GM23338 (cell line): ENCODE measurements at regions not wholly inside any gene's neighbourhood (a gene's known extent, or its start where the extent isn't known, plus 50 kb on each side); places are given as distances from the start of the nearest gene placed in this dataset.

Experiments
- ATAC-seq: fragments of 200-7000 bp; cut with Tn5 transposase; 3 replicates; pipeline ENCODE4 v1.9.1; 2020
- DNase-seq: peaks from one replicate; pipeline ENCODE4 v3.0.0-alpha.2; 2015; ENCODE audit warnings: low spot score
- H2AFZ ChIP-seq: fragments of 200-600 bp; sonication (generic); 2 replicates; pipeline ENCODE4 v1.8.0; 2016; ENCODE audit warnings: antibody characterized with exemption, mild to moderate bottlenecking, moderate library complexity
- H3F3A ChIP-seq: fragments of 200-600 bp; sonication (generic); replicated peaks from 2 replicates; pipeline ENCODE4 v1.8.0; 2017; ENCODE audit warnings: antibody characterized with exemption, mixed run types, low read depth
- H3K27ac ChIP-seq: fragments of 200-600 bp; sonication (generic); 2 replicates; pipeline ENCODE4 v1.6.1; 2016; ENCODE audit warnings: low read depth
- H3K27me3 ChIP-seq: fragments of 200-600 bp; sonication (generic); 2 replicates; pipeline ENCODE4 v1.8.0; 2016; ENCODE audit warnings: mild to moderate bottlenecking, mixed run types, moderate library complexity; ENCODE audit not compliant: insufficient read depth
- H3K36me3 ChIP-seq: fragments of 200-600 bp; sonication (generic); 2 replicates; pipeline ENCODE4 v1.8.0; 2016; ENCODE audit warnings: mild to moderate bottlenecking; ENCODE audit not compliant: insufficient read depth
- H3K4me1 ChIP-seq: fragments of 200-600 bp; sonication (generic); 2 replicates; pipeline ENCODE4 v1.8.0; 2016; ENCODE audit warnings: mild to moderate bottlenecking, moderate library complexity; ENCODE audit not compliant: insufficient read depth
- H3K4me2 ChIP-seq: fragments of 200-600 bp; sonication (generic); 2 replicates; pipeline ENCODE4 v1.7.1; 2017; ENCODE audit warnings: mixed run types
- H3K4me3 ChIP-seq: fragments of 200-600 bp; sonication (generic); 2 replicates; pipeline ENCODE4 v1.6.1; 2016; ENCODE audit warnings: mixed run types
- H3K79me2 ChIP-seq: fragments of 200-600 bp; sonication (generic); replicated peaks from 2 replicates; pipeline ENCODE4 v1.8.0; 2017; ENCODE audit warnings: mild to moderate bottlenecking; ENCODE audit not compliant: insufficient read depth
- H3K9me2 ChIP-seq: fragments of 200-600 bp; sonication (generic); 2 replicates; pipeline ENCODE4 v1.8.0; 2017; ENCODE audit not compliant: insufficient read depth
- H4K20me1 ChIP-seq: fragments of 200-600 bp; sonication (generic); replicated peaks from 2 replicates; pipeline ENCODE4 v1.8.0; 2017; ENCODE audit warnings: mild to moderate bottlenecking; ENCODE audit not compliant: insufficient read depth
- H3K27ac Mint-ChIP-seq: 2 replicates; pipeline ENCODE4 v1.8.0; 2020; ENCODE audit warnings: inconsistent platforms, mild to moderate bottlenecking, moderate library complexity, mixed read lengths
- H3K27me3 Mint-ChIP-seq: 3 replicates; pipeline ENCODE4 v1.8.0; 2022; ENCODE audit warnings: low read depth, mild to moderate bottlenecking, moderate library complexity, mixed read lengths, inconsistent platforms; ENCODE audit not compliant: insufficient read depth, poor library complexity
- H3K36me3 Mint-ChIP-seq: 3 replicates; pipeline ENCODE4 v1.8.0; 2021; ENCODE audit warnings: low read depth, mild to moderate bottlenecking, inconsistent platforms, moderate library complexity, mixed read lengths
- H3K4me1 Mint-ChIP-seq: 3 replicates; pipeline ENCODE4 v1.8.0; 2020; ENCODE audit warnings: mild to moderate bottlenecking, inconsistent platforms, mixed read lengths
- H3K4me3 Mint-ChIP-seq: 3 replicates; pipeline ENCODE4 v1.8.0; 2021; ENCODE audit warnings: moderate library complexity, mild to moderate bottlenecking, inconsistent platforms, mixed read lengths
- H3K9me3 Mint-ChIP-seq: 3 replicates; pipeline ENCODE4 v1.8.0; 2020; ENCODE audit warnings: moderate library complexity, mild to moderate bottlenecking, inconsistent platforms, mixed read lengths
- CREB1 ChIP-seq: fragments of 250-450 bp; sonication (Bioruptor Pico); IDR thresholded peaks from 2 replicates; pipeline ENCODE4 v1.5.0; 2020; ENCODE audit warnings: low read depth, mild to moderate bottlenecking, moderate library complexity
- EZH2 ChIP-seq: fragments of 200-600 bp; sonication (generic); IDR thresholded peaks from one replicate; pipeline ENCODE4 v1.8.0; 2017; ENCODE audit warnings: antibody characterized with exemption, mild to moderate bottlenecking, low read depth; ENCODE audit not compliant: unreplicated experiment
- EZH2phosphoT487 ChIP-seq: fragments of 200-600 bp; sonication (generic); IDR thresholded peaks from one replicate; pipeline ENCODE4 v1.8.1; 2018; ENCODE audit warnings: antibody characterized with exemption; ENCODE audit not compliant: unreplicated experiment
- JUNB ChIP-seq: IDR thresholded peaks from one replicate; pipeline ENCODE4 v1.6.1; 2016; ENCODE audit warnings: antibody characterized with exemption; ENCODE audit not compliant: unreplicated experiment
- NANOG ChIP-seq: IDR thresholded peaks from 2 replicates; pipeline ENCODE4 v1.6.1; 2016; ENCODE audit warnings: antibody characterized with exemption, borderline replicate concordance
- POLR2AphosphoS5 ChIP-seq: IDR thresholded peaks from 2 replicates; pipeline ENCODE4 v1.6.1; 2016; ENCODE audit warnings: antibody characterized with exemption, low read depth
- REST ChIP-seq: IDR thresholded peaks from one replicate; pipeline ENCODE4 v1.6.1; 2018; ENCODE audit warnings: antibody characterized with exemption; ENCODE audit not compliant: unreplicated experiment
- STAT1 ChIP-seq: IDR thresholded peaks from one replicate; pipeline ENCODE4 v1.6.1; 2016; ENCODE audit warnings: antibody characterized with exemption; ENCODE audit not compliant: unreplicated experiment
- ZNF114 ChIP-seq: fragments of 250-450 bp; sonication (Bioruptor Pico); IDR thresholded peaks from 2 replicates; pipeline ENCODE4 v1.5.0; 2020; ENCODE audit warnings: mild to moderate bottlenecking, moderate library complexity
- ZNF331 ChIP-seq: fragments of 250-450 bp; sonication (Bioruptor Pico); IDR thresholded peaks from 2 replicates; pipeline ENCODE4 v1.5.0; 2020; ENCODE audit warnings: low read depth, mild to moderate bottlenecking, moderate library complexity
- TF ChIP-seq, protein P1 (sequence below): fragments of 250-450 bp; sonication (Bioruptor Pico); IDR thresholded peaks from 2 replicates; pipeline ENCODE4 v1.5.0; 2020; ENCODE audit warnings: mild to moderate bottlenecking, moderate library complexity
- TF ChIP-seq, protein P2 (sequence below), 2 experiments: fragments of 200-600 bp in 1 of 2; sonication (generic) in 1 of 2; conservative IDR thresholded peaks; 2 replicates each; pipeline versions ENCODE4 v1.5.1 to v1.6.1; 2016 to 2017; ENCODE audit warnings: antibody characterized with exemption in 2 of 2, low read depth in 2 of 2, mild to moderate bottlenecking in 2 of 2, moderate library complexity in 1 of 2
- TF ChIP-seq, protein P3 (sequence below): IDR thresholded peaks from 2 replicates; pipeline ENCODE4 v1.6.1; 2016; ENCODE audit warnings: antibody characterized with exemption

DNA sequence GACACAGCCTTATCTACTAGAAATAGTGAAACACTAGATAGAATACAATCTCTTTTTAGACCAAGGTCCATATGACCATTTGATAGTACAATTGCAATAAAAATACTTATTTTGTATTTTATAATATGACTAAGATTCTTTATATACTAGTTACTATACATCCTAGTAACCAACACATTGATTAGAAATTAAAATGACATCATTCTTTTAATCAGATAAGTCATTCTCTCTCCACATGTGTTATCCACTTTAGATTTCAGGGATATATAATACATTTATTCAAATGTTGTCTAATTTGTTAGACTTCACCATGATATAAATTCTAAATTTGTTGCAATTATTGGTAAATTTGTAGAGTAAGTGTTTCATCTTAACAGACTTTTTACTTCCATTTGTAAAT is 276.2 kb upstream of the DPH6 start:
- Histone ChIP-seq H3K36me3 (no peaks in the 10 kb centered on the region), H3K27me3 (no peaks in the 10 kb centered on the region), H3F3A (no peaks in the 10 kb centered on the region), H3K4me2 (no peak overlapping the region), H3K9me2 (no peaks in the 10 kb centered on the region), H3K4me3 (no peak overlapping the region), H4K20me1 (no peaks in the 10 kb centered on the region), H3K79me2 (no peaks in the 10 kb centered on the region), H2AFZ (no peak overlapping the region), H3K27ac (no peak overlapping the region), H3K4me1 (no peaks in the 10 kb centered on the region)
- no peaks in the 10 kb centered on the region for H3K27me3 Mint-ChIP-seq
- no peak overlapping the region for H3K4me3 Mint-ChIP-seq
- H3K9me3 Mint-ChIP-seq, result no peaks in the 10 kb centered on the region
- DNase-seq (no peak), ATAC-seq (no peak)
- no peak overlapping the region for H3K27ac Mint-ChIP-seq
- TF ChIP-seq EZH2, result no peak
- TF ChIP-seq, protein P1, sequence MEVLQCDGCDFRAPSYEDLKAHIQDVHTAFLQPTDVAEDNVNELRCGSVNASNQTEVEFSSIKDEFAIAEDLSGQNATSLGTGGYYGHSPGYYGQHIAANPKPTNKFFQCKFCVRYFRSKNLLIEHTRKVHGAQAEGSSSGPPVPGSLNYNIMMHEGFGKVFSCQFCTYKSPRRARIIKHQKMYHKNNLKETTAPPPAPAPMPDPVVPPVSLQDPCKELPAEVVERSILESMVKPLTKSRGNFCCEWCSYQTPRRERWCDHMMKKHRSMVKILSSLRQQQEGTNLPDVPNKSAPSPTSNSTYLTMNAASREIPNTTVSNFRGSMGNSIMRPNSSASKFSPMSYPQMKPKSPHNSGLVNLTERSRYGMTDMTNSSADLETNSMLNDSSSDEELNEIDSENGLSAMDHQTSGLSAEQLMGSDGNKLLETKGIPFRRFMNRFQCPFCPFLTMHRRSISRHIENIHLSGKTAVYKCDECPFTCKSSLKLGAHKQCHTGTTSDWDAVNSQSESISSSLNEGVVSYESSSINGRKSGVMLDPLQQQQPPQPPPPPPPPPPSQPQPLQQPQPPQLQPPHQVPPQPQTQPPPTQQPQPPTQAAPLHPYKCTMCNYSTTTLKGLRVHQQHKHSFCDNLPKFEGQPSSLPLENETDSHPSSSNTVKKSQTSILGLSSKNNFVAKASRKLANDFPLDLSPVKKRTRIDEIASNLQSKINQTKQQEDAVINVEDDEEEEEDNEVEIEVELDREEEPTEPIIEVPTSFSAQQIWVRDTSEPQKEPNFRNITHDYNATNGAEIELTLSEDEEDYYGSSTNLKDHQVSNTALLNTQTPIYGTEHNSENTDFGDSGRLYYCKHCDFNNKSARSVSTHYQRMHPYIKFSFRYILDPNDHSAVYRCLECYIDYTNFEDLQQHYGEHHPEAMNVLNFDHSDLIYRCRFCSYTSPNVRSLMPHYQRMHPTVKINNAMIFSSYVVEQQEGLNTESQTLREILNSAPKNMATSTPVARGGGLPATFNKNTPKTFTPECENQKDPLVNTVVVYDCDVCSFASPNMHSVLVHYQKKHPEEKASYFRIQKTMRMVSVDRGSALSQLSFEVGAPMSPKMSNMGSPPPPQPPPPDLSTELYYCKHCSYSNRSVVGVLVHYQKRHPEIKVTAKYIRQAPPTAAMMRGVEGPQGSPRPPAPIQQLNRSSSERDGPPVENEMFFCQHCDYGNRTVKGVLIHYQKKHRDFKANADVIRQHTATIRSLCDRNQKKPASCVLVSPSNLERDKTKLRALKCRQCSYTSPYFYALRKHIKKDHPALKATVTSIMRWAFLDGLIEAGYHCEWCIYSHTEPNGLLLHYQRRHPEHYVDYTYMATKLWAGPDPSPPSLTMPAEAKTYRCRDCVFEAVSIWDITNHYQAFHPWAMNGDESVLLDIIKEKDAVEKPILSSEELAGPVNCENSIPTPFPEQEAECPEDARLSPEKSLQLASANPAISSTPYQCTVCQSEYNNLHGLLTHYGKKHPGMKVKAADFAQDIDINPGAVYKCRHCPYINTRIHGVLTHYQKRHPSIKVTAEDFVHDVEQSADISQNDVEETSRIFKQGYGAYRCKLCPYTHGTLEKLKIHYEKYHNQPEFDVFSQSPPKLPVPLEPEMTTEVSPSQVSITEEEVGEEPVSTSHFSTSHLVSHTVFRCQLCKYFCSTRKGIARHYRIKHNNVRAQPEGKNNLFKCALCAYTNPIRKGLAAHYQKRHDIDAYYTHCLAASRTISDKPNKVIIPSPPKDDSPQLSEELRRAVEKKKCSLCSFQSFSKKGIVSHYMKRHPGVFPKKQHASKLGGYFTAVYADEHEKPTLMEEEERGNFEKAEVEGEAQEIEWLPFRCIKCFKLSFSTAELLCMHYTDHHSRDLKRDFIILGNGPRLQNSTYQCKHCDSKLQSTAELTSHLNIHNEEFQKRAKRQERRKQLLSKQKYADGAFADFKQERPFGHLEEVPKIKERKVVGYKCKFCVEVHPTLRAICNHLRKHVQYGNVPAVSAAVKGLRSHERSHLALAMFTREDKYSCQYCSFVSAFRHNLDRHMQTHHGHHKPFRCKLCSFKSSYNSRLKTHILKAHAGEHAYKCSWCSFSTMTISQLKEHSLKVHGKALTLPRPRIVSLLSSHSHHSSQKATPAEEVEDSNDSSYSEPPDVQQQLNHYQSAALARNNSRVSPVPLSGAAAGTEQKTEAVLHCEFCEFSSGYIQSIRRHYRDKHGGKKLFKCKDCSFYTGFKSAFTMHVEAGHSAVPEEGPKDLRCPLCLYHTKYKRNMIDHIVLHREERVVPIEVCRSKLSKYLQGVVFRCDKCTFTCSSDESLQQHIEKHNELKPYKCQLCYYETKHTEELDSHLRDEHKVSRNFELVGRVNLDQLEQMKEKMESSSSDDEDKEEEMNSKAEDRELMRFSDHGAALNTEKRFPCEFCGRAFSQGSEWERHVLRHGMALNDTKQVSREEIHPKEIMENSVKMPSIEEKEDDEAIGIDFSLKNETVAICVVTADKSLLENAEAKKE (CRISPR knock-in tag), result no peak
- no peak for TF ChIP-seq ZNF331 (CRISPR knock-in tag)
- TF ChIP-seq POLR2AphosphoS5, result no peak
- no peak for TF ChIP-seq EZH2phosphoT487
- no peak for TF ChIP-seq NANOG
- no peak for TF ChIP-seq JUNB
- TF ChIP-seq CREB1 (CRISPR knock-in tag), result no peak
- TF ChIP-seq, protein P2, sequence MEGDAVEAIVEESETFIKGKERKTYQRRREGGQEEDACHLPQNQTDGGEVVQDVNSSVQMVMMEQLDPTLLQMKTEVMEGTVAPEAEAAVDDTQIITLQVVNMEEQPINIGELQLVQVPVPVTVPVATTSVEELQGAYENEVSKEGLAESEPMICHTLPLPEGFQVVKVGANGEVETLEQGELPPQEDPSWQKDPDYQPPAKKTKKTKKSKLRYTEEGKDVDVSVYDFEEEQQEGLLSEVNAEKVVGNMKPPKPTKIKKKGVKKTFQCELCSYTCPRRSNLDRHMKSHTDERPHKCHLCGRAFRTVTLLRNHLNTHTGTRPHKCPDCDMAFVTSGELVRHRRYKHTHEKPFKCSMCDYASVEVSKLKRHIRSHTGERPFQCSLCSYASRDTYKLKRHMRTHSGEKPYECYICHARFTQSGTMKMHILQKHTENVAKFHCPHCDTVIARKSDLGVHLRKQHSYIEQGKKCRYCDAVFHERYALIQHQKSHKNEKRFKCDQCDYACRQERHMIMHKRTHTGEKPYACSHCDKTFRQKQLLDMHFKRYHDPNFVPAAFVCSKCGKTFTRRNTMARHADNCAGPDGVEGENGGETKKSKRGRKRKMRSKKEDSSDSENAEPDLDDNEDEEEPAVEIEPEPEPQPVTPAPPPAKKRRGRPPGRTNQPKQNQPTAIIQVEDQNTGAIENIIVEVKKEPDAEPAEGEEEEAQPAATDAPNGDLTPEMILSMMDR (conservative IDR thresholded peaks at IDR 0.05; ENCODE audit: low read depth in 2 of 2), result no peak
- no peak for TF ChIP-seq STAT1
- TF ChIP-seq ZNF114 (CRISPR knock-in tag), result no peak
- TF ChIP-seq, protein P3, sequence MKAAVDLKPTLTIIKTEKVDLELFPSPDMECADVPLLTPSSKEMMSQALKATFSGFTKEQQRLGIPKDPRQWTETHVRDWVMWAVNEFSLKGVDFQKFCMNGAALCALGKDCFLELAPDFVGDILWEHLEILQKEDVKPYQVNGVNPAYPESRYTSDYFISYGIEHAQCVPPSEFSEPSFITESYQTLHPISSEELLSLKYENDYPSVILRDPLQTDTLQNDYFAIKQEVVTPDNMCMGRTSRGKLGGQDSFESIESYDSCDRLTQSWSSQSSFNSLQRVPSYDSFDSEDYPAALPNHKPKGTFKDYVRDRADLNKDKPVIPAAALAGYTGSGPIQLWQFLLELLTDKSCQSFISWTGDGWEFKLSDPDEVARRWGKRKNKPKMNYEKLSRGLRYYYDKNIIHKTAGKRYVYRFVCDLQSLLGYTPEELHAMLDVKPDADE, result no peak
- no peak for TF ChIP-seq REST
- H3K36me3 Mint-ChIP-seq, result no peaks in the 10 kb centered on the region
- no peaks in the 10 kb centered on the region for H3K4me1 Mint-ChIP-seq
